ENCODE measurements at regions not wholly inside any gene's neighbourhood (a gene's known extent, or its start where the extent isn't known, plus 50 kb on each side); places are given as distances from the start of the nearest gene placed in this dataset.

- Mint-ChIP-seq H3K36me3 (ENCODE audit: low read depth) (no peaks in the 10 kb centered on the region), H3K9me3 (no peaks in the 10 kb centered on the region), H3K4me3 (peak overlapping the region; percentile 27), H3K4me1 (peaks cover 17% of the 10 kb centered on the region), H3K27me3 (no peaks in the 10 kb centered on the region), H3K27ac (peak overlapping the region; percentile 89)
- ATAC-seq (replicated peaks): no peak
Observed at GRCh38 chr4:149986917-149987316, 91.3 kb upstream of the DCLK2 start.

- peak overlapping the region; percentile 27 for H3K4me3 Mint-ChIP-seq
- peaks cover 17% of the 10 kb centered on the region for H3K4me1 Mint-ChIP-seq
- H3K27me3 Mint-ChIP-seq: no peaks in the 10 kb centered on the region
- no peak for ATAC-seq (replicated peaks)
- peak overlapping the region; percentile 19 for H3K27ac Mint-ChIP-seq
- H3K36me3 Mint-ChIP-seq (ENCODE audit: low read depth): no peaks in the 10 kb centered on the region
- H3K9me3 Mint-ChIP-seq: no peaks in the 10 kb centered on the region
Observed at GRCh38 chr4:149987330-149988086, 90.7 kb upstream of the DCLK2 start.

GRCh38 chr4:149988087-149988410 is 90.2 kb upstream of the DCLK2 start:
- Mint-ChIP-seq H3K4me3 (no peak overlapping the region), H3K27me3 (no peaks in the 10 kb centered on the region), H3K4me1 (peaks cover 17% of the 10 kb centered on the region), H3K9me3 (no peaks in the 10 kb centered on the region), H3K27ac (no peak overlapping the region), H3K36me3 (ENCODE audit: low read depth) (no peaks in the 10 kb centered on the region)
- ATAC-seq (replicated peaks): no peak

GRCh38 chr4:149993030-149993429 is 85.2 kb upstream of the DCLK2 start:
- H3K9me3 Mint-ChIP-seq: no peaks in the 10 kb centered on the region
- peaks cover 2% of the 10 kb centered on the region for H3K4me1 Mint-ChIP-seq
- no peaks in the 10 kb centered on the region for H3K36me3 Mint-ChIP-seq (ENCODE audit: low read depth)
- no peak overlapping the region for H3K27ac Mint-ChIP-seq
- ATAC-seq (replicated peaks): peak; percentile 69
- H3K27me3 Mint-ChIP-seq: peaks cover 3% of the 10 kb centered on the region
- no peak overlapping the region for H3K4me3 Mint-ChIP-seq

GRCh38 chr4:149995134-149995756 is 83.0 kb upstream of the DCLK2 start:
- Mint-ChIP-seq H3K9me3 (no peaks in the 10 kb centered on the region), H3K4me1 (peaks cover 4% of the 10 kb centered on the region), H3K27ac (no peak overlapping the region), H3K36me3 (ENCODE audit: low read depth) (no peaks in the 10 kb centered on the region), H3K4me3 (no peak overlapping the region), H3K27me3 (peaks cover 3% of the 10 kb centered on the region)
- no peak for ATAC-seq (replicated peaks)

- Mint-ChIP-seq H3K36me3 (ENCODE audit: low read depth) (no peaks in the 10 kb centered on the region), H3K4me3 (no peak overlapping the region), H3K27ac (no peak overlapping the region), H3K9me3 (no peaks in the 10 kb centered on the region), H3K4me1 (peaks cover 4% of the 10 kb centered on the region), H3K27me3 (peaks cover 3% of the 10 kb centered on the region)
- peak; percentile 91 for ATAC-seq (replicated peaks)
Observed at GRCh38 chr4:149997881-149998421, 80.3 kb upstream of the DCLK2 start.

GRCh38 chr4:149999485-150000074 is 78.7 kb upstream of the DCLK2 start:
- H3K36me3 Mint-ChIP-seq (ENCODE audit: low read depth): no peaks in the 10 kb centered on the region
- H3K4me1 Mint-ChIP-seq: peaks cover 4% of the 10 kb centered on the region
- no peaks in the 10 kb centered on the region for H3K9me3 Mint-ChIP-seq
- H3K4me3 Mint-ChIP-seq: no peak overlapping the region
- peaks cover 4% of the 10 kb centered on the region for H3K27me3 Mint-ChIP-seq
- no peak overlapping the region for H3K27ac Mint-ChIP-seq
- ATAC-seq (replicated peaks): no peak

DNA sequence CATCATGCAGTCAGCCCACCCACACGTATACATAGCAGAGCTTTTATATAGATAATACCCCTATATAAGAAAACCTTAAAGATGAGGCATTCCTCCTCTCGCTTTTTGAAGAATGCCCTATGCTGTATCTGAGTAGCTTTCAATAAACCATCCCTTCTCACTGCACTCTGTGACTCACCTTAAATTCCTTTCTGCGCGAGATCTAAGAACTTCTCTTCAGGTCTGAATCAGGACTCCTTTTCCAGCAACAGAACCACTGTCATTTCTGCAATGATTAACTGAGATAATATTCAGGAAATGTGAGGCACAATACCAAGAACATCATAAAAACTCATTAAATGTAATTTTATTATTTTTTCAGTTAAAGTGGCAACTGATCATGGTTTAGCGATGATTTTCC is 76.4 kb upstream of the DCLK2 start:
- Mint-ChIP-seq H3K4me1 (peaks cover 4% of the 10 kb centered on the region), H3K27me3 (peaks cover 7% of the 10 kb centered on the region), H3K9me3 (no peaks in the 10 kb centered on the region), H3K27ac (no peak overlapping the region), H3K36me3 (ENCODE audit: low read depth) (no peaks in the 10 kb centered on the region), H3K4me3 (no peak overlapping the region)
- no peak for ATAC-seq (replicated peaks)

GRCh38 chr4:150002561-150002960 is 75.7 kb upstream of the DCLK2 start:
- Mint-ChIP-seq H3K27ac (no peak overlapping the region), H3K9me3 (no peaks in the 10 kb centered on the region), H3K4me1 (peaks cover 4% of the 10 kb centered on the region), H3K4me3 (no peak overlapping the region), H3K27me3 (peaks cover 7% of the 10 kb centered on the region), H3K36me3 (ENCODE audit: low read depth) (no peaks in the 10 kb centered on the region)
- ATAC-seq (replicated peaks): no peak

- H3K27me3 Mint-ChIP-seq: peaks cover 7% of the 10 kb centered on the region
Observed at GRCh38 chr4:150004481-150004880, 73.8 kb upstream of the DCLK2 start.

DNA sequence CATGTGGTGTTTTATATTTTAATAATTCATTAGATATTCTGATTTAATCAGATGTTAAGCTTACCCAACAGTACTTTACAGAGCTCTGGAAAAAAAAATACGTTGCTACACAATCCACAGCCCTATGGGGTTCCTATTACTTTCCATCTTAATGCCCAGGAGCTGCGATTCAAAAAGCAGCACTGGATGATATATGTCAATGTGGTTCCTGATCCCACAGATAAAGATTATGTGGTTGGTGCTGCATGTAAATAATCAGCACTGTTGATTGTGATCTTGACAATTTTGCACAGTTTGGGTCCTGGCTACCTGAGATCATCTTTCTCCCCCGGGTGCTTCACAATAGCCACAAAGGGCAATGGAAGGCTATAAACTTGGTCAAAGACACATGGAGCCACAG is 72.7 kb upstream of the DCLK2 start:
- Mint-ChIP-seq H3K27me3 (peaks cover 7% of the 10 kb centered on the region), H3K9me3 (no peaks in the 10 kb centered on the region), H3K4me1 (no peaks in the 10 kb centered on the region), H3K27ac (no peak overlapping the region), H3K4me3 (no peak overlapping the region), H3K36me3 (ENCODE audit: low read depth) (no peaks in the 10 kb centered on the region)
- no peak for ATAC-seq (replicated peaks)

More at GRCh38 chr4:150004481-150004880, 73.8 kb upstream of the DCLK2 start:
- no peaks in the 10 kb centered on the region for H3K4me1 Mint-ChIP-seq
- H3K36me3 Mint-ChIP-seq (ENCODE audit: low read depth): no peaks in the 10 kb centered on the region
- ATAC-seq (replicated peaks): no peak
- no peak overlapping the region for H3K27ac Mint-ChIP-seq
- no peaks in the 10 kb centered on the region for H3K9me3 Mint-ChIP-seq
- H3K4me3 Mint-ChIP-seq: no peak overlapping the region

- no peak for ATAC-seq (replicated peaks)
- no peak overlapping the region for H3K27ac Mint-ChIP-seq
- peaks cover 7% of the 10 kb centered on the region for H3K27me3 Mint-ChIP-seq
- H3K36me3 Mint-ChIP-seq (ENCODE audit: low read depth): no peaks in the 10 kb centered on the region
- no peak overlapping the region for H3K4me3 Mint-ChIP-seq
- no peaks in the 10 kb centered on the region for H3K4me1 Mint-ChIP-seq
- H3K9me3 Mint-ChIP-seq: no peaks in the 10 kb centered on the region
Observed at GRCh38 chr4:150006197-150006596, 72.0 kb upstream of the DCLK2 start.

GRCh38 chr4:150007512-150007911 is 70.7 kb upstream of the DCLK2 start:
- no peak overlapping the region for H3K27ac Mint-ChIP-seq
- no peaks in the 10 kb centered on the region for H3K9me3 Mint-ChIP-seq
- no peak overlapping the region for H3K4me3 Mint-ChIP-seq
- no peaks in the 10 kb centered on the region for H3K4me1 Mint-ChIP-seq
- no peaks in the 10 kb centered on the region for H3K36me3 Mint-ChIP-seq (ENCODE audit: low read depth)
- peaks cover 7% of the 10 kb centered on the region for H3K27me3 Mint-ChIP-seq
- ATAC-seq (replicated peaks): no peak

GRCh38 chr4:150008546-150008945 is 69.7 kb upstream of the DCLK2 start:
- Mint-ChIP-seq H3K27ac (no peak overlapping the region), H3K4me1 (no peaks in the 10 kb centered on the region), H3K27me3 (peaks cover 2% of the 10 kb centered on the region), H3K9me3 (no peaks in the 10 kb centered on the region), H3K36me3 (ENCODE audit: low read depth) (no peaks in the 10 kb centered on the region), H3K4me3 (no peak overlapping the region)
- ATAC-seq (replicated peaks): no peak

GRCh38 chr4:150009533-150009932 is 68.7 kb upstream of the DCLK2 start:
- Mint-ChIP-seq H3K27me3 (peaks cover 2% of the 10 kb centered on the region), H3K9me3 (no peaks in the 10 kb centered on the region), H3K36me3 (ENCODE audit: low read depth) (no peaks in the 10 kb centered on the region), H3K4me3 (no peak overlapping the region), H3K4me1 (no peaks in the 10 kb centered on the region), H3K27ac (no peak overlapping the region)
- no peak for ATAC-seq (replicated peaks)

All from activated T-helper 17 cell treated with anti-CD3 and anti-CD28 coated beads, Interleukin-2, amount 50 U/mL, for 72 hours (primary cell).